Neutrophil (primary cell): ENCODE measurements at regions not wholly inside any gene's neighbourhood (a gene's known extent, or its start where the extent isn't known, plus 50 kb on each side); places are given as distances from the start of the nearest gene placed in this dataset.

Experiments used
- H3K27ac ChIP-seq: fragments of 200-600 bp; sonication (generic); 2 replicates; pipeline ENCODE4 v1.5.1; 2016; ENCODE audit warnings: mild to moderate bottlenecking, moderate library complexity
- H3K27me3 ChIP-seq: fragments of 200-600 bp; sonication (generic); 2 replicates; pipeline ENCODE4 v1.6.0; 2016; ENCODE audit warnings: mild to moderate bottlenecking
- H3K36me3 ChIP-seq: fragments of 200-600 bp; sonication (generic); 2 replicates; pipeline ENCODE4 v1.5.1; 2017
- H3K4me1 ChIP-seq, 2 experiments: fragments of 200-600 bp in 1 of 2; sonication (generic) in 1 of 2; 1 replicate in 1 of 2; 2 replicates in 1 of 2; pipeline versions ENCODE4 v1.5.1 to v1.6.1; 2013 to 2016; ENCODE audit warnings: low read depth in 1 of 2, low read length in 1 of 2, mild to moderate bottlenecking in 1 of 2, moderate library complexity in 1 of 2; ENCODE audit not compliant: control insufficient read depth in 1 of 2, insufficient read depth in 1 of 2
- H3K4me3 ChIP-seq, 2 experiments: fragments of 200-600 bp in 1 of 2; sonication (generic) in 1 of 2; 1 replicate in 1 of 2; 2 replicates in 1 of 2; pipeline ENCODE4 v1.5.1; 2013 to 2016; ENCODE audit warnings: low read depth in 1 of 2, low read length in 1 of 2, mild to moderate bottlenecking in 1 of 2, moderate library complexity in 1 of 2
- H3K9me3 ChIP-seq: fragments of 200-600 bp; sonication (generic); 2 replicates; pipeline ENCODE4 v1.5.1; 2016
- CTCF ChIP-seq: fragments of 200-600 bp; sonication (generic); IDR thresholded peaks from 2 replicates; pipeline ENCODE4 v1.5.1; 2016; ENCODE audit warnings: antibody characterized with exemption

GRCh38 chr22:48644108-48644507, 1183.6 kb downstream of the BRD1 start:
- TF ChIP-seq CTCF, result no peak
- Histone ChIP-seq H3K4me3 (no peak overlapping the region), H3K4me1 (no peaks in the 10 kb centered on the region), H3K27ac (no peak overlapping the region), H3K36me3 (no peaks in the 10 kb centered on the region), H3K27me3 (no peaks in the 10 kb centered on the region), H3K9me3 (no peaks in the 10 kb centered on the region)

- Histone ChIP-seq H3K9me3 (no peaks in the 10 kb centered on the region), H3K4me1 (no peaks in the 10 kb centered on the region), H3K4me3 (no peak overlapping the region), H3K27ac (no peak overlapping the region), H3K36me3 (no peaks in the 10 kb centered on the region), H3K27me3 (no peaks in the 10 kb centered on the region)
- no peak for TF ChIP-seq CTCF
These were observed 1184.5 kb downstream of the BRD1 start for GRCh38 chr22:48643066-48643731.

GRCh38 chr22:48642550-48642949, 1185.1 kb downstream of the BRD1 start:
- no peak overlapping the region for H3K27ac ChIP-seq
- H3K4me3 ChIP-seq, result no peak overlapping the region
- H3K9me3 ChIP-seq, result no peaks in the 10 kb centered on the region
- TF ChIP-seq CTCF, result no peak
- H3K36me3 ChIP-seq, result no peaks in the 10 kb centered on the region
- no peaks in the 10 kb centered on the region for H3K4me1 ChIP-seq
- no peaks in the 10 kb centered on the region for H3K27me3 ChIP-seq

GRCh38 chr22:48641906-48642475, 1185.7 kb downstream of the BRD1 start:
- Histone ChIP-seq H3K27ac (no peak overlapping the region), H3K9me3 (no peaks in the 10 kb centered on the region), H3K27me3 (no peaks in the 10 kb centered on the region), H3K4me3 (no peak overlapping the region), H3K4me1 (no peaks in the 10 kb centered on the region), H3K36me3 (no peaks in the 10 kb centered on the region)
- TF ChIP-seq CTCF, result no peak

- Histone ChIP-seq H3K27ac (no peak overlapping the region), H3K4me3 (no peak overlapping the region), H3K36me3 (no peaks in the 10 kb centered on the region), H3K4me1 (no peaks in the 10 kb centered on the region), H3K9me3 (no peaks in the 10 kb centered on the region), H3K27me3 (no peaks in the 10 kb centered on the region)
- TF ChIP-seq CTCF, result no peak
These were observed 1186.5 kb downstream of the BRD1 start for GRCh38 chr22:48640890-48641841.
